CD14-positive monocyte (primary cell): ENCODE measurements at regions not wholly inside any gene's neighbourhood (a gene's known extent, or its start where the extent isn't known, plus 50 kb on each side); places are given as distances from the start of the nearest gene placed in this dataset.

Source experiments
- DNase-seq, 3 donors: peaks; one replicate each; pipeline ENCODE4 v3.0.0-alpha.2; 2011 to 2022
- H2AFZ ChIP-seq: 2 replicates; pipeline ENCODE4 v1.6.0; 2012; ENCODE audit warnings: mild to moderate bottlenecking, low read depth, low read length, inconsistent platforms; ENCODE audit not compliant: insufficient read depth, poor library complexity, severe bottlenecking
- H3K27ac ChIP-seq, 2 donors: 1 replicate in 1 of 2; 2 replicates in 1 of 2; pipeline ENCODE4 v1.5.1; 2012 to 2013; ENCODE audit warnings: low read length in 2 of 2, control low read depth in 1 of 2, inconsistent platforms in 1 of 2, low read depth in 1 of 2, mild to moderate bottlenecking in 1 of 2
- H3K27me3 ChIP-seq, 2 donors: one replicate each; pipeline versions ENCODE4 v1.6.0 to v1.6.1; 2011 to 2013; ENCODE audit warnings: low read length in 2 of 2; ENCODE audit not compliant: control insufficient read depth in 2 of 2, insufficient read depth in 2 of 2
- H3K36me3 ChIP-seq, 2 donors: replicated peaks in 1 of 2; 1 replicate in 1 of 2; 2 replicates in 1 of 2; pipeline versions ENCODE4 v1.5.1 to v1.6.1; 2012 to 2013; ENCODE audit warnings: low read length in 2 of 2, control low read depth in 1 of 2, inconsistent platforms in 1 of 2, mild to moderate bottlenecking in 1 of 2; ENCODE audit not compliant: insufficient read depth in 2 of 2, control insufficient read depth in 1 of 2
- H3K4me1 ChIP-seq, 2 donors: 1 replicate in 1 of 2; 2 replicates in 1 of 2; pipeline versions ENCODE4 v1.5.1 to v1.6.1; 2012 to 2013; ENCODE audit warnings: low read length in 2 of 2, control low read depth in 1 of 2, inconsistent platforms in 1 of 2, mild to moderate bottlenecking in 1 of 2, moderate library complexity in 1 of 2; ENCODE audit not compliant: insufficient read depth in 2 of 2, control insufficient read depth in 1 of 2
- H3K4me2 ChIP-seq: replicated peaks from 2 replicates; pipeline ENCODE3; 2012; ENCODE audit warnings: low read length, moderate library complexity, mild to moderate bottlenecking; ENCODE audit not compliant: poor library complexity, severe bottlenecking; ENCODE audit errors: extremely low read depth
- H3K4me3 ChIP-seq, 3 experiments: fragments of 200-600 bp in 1 of 3; sonication (generic) in 1 of 3; replicated peaks in 1 of 3; 1 replicate in 2 of 3; 2 replicates in 1 of 3; pipeline ENCODE4 v1.5.1; 2011 to 2013; ENCODE audit warnings: low read length in 3 of 3, mild to moderate bottlenecking in 3 of 3, control low read depth in 2 of 3, low read depth in 2 of 3, inconsistent platforms in 1 of 3, moderate library complexity in 1 of 3
- H3K79me2 ChIP-seq: 2 replicates; pipeline ENCODE4 v1.6.0; 2012; ENCODE audit warnings: mild to moderate bottlenecking, control low read depth, inconsistent platforms, low read length, moderate library complexity; ENCODE audit not compliant: insufficient read depth
- H3K9ac ChIP-seq: 2 replicates; pipeline ENCODE4 v1.6.0; 2017; ENCODE audit warnings: low read length, mild to moderate bottlenecking; ENCODE audit not compliant: insufficient read depth, poor library complexity, severe bottlenecking
- H3K9me3 ChIP-seq, 2 donors: replicated peaks in 1 of 2; 1 replicate in 1 of 2; 2 replicates in 1 of 2; pipeline versions ENCODE4 v1.5.1 to v1.6.1; 2012 to 2013; ENCODE audit warnings: low read length in 2 of 2, control low read depth in 1 of 2; ENCODE audit not compliant: control insufficient read depth in 1 of 2, insufficient read depth in 1 of 2
- H4K20me1 ChIP-seq: 2 replicates; pipeline ENCODE4 v1.6.0; 2012; ENCODE audit warnings: mild to moderate bottlenecking, low read length, control low read depth, moderate library complexity; ENCODE audit not compliant: insufficient read depth
- H3K27ac Mint-ChIP-seq, 7 donors: one replicate each; pipeline ENCODE4 v1.8.0; 2020; ENCODE audit warnings: mild to moderate bottlenecking in 7 of 7, mixed read lengths in 7 of 7, moderate library complexity in 6 of 7, inconsistent platforms in 2 of 7
- H3K27me3 Mint-ChIP-seq, 3 donors: one replicate each; pipeline ENCODE4 v1.8.0; 2021 to 2022; ENCODE audit warnings: low read depth in 3 of 3, mild to moderate bottlenecking in 3 of 3, mixed read lengths in 3 of 3, moderate library complexity in 3 of 3, inconsistent platforms in 1 of 3
- H3K36me3 Mint-ChIP-seq, 2 donors: one replicate each; pipeline ENCODE4 v1.8.0; 2020; ENCODE audit warnings: mixed read lengths in 2 of 2, inconsistent platforms in 1 of 2, mild to moderate bottlenecking in 1 of 2
- H3K4me1 Mint-ChIP-seq: one replicate; pipeline ENCODE4 v1.8.0; 2020; ENCODE audit warnings: mild to moderate bottlenecking, mixed read lengths
- H3K4me3 Mint-ChIP-seq, 2 donors: one replicate each; pipeline ENCODE4 v1.8.0; 2020; ENCODE audit warnings: mild to moderate bottlenecking in 2 of 2, mixed read lengths in 2 of 2, moderate library complexity in 1 of 2
- H3K9me3 Mint-ChIP-seq, 7 donors: one replicate each; pipeline ENCODE4 v1.8.0; 2020 to 2022; ENCODE audit warnings: mixed read lengths in 7 of 7, mild to moderate bottlenecking in 6 of 7, moderate library complexity in 6 of 7, inconsistent platforms in 2 of 7
- WGBS: methylation state at CpG from one replicate; pipeline ENCODE4 v1.1.5; 2013; ENCODE audit warnings: missing lambda C conversion rate; ENCODE audit not compliant: insufficient coverage; 5-methylcytosine and 5-hydroxymethylcytosine counted together
- intact Hi-C, 2 donors: fragments of 100-400 bp; cut with micrococcal nuclease; formaldehyde crosslinking; loops; one replicate each; pipeline versions ENCODE4 v1.15.0 to v1.15.1; 2023
- TF ChIP-seq, protein P1 (sequence below): fragments of 200-600 bp; IDR thresholded peaks from one replicate; pipeline ENCODE4 v1.8.0; 2022; ENCODE audit warnings: antibody characterized with exemption, mild to moderate bottlenecking

DNA sequence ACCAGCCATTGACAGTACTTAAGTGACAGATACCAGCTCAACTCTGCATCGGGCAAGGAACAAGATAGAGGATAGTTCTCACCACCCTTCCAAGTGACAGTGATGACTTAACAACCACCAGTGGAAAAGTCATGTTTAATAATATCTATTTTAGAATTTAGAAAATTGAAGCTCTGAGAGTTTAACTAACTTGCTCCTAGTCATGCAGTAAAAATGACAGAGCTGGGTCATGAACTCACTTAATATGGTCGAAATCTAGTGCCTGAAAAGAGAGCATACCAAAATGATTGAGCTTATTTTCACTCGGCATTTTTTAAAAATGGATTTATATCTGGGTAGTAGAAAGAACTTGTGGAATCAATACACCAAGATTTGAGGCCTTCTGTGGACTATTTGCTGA, 367.8 kb upstream of the IGFBP3 start:
- H3K36me3 Mint-ChIP-seq: no peaks in the 10 kb centered on the region
- H3K27ac Mint-ChIP-seq: no peak overlapping the region
- WGBS: 50% methylated on average over 1 of the region's 3 CpGs

GRCh38 chr7:46288010-46288409, 366.9 kb upstream of the IGFBP3 start:
- Histone ChIP-seq H3K4me2 (no peak overlapping the region), H3K79me2 (no peaks in the 10 kb centered on the region), H4K20me1 (no peaks in the 10 kb centered on the region), H3K36me3 (no peaks in the 10 kb centered on the region), H3K4me3 (no peak overlapping the region), H3K27ac (no peak overlapping the region), H3K27me3 (no peaks in the 10 kb centered on the region), H3K4me1 (no peaks in the 10 kb centered on the region), H3K9ac (no peak overlapping the region), H3K9me3 (no peaks in the 10 kb centered on the region), H2AFZ (no peak overlapping the region)
- no CpG with 5 or more reads among the region's 2 CpGs for WGBS
- no peak overlapping the region for H3K27ac Mint-ChIP-seq
- intact Hi-C loops: no loop called here
- H3K4me1 Mint-ChIP-seq: no peaks in the 10 kb centered on the region
- H3K36me3 Mint-ChIP-seq: no peaks in the 10 kb centered on the region
- H3K4me3 Mint-ChIP-seq: no peak overlapping the region
- no peak for DNase-seq
- TF ChIP-seq, protein P1, sequence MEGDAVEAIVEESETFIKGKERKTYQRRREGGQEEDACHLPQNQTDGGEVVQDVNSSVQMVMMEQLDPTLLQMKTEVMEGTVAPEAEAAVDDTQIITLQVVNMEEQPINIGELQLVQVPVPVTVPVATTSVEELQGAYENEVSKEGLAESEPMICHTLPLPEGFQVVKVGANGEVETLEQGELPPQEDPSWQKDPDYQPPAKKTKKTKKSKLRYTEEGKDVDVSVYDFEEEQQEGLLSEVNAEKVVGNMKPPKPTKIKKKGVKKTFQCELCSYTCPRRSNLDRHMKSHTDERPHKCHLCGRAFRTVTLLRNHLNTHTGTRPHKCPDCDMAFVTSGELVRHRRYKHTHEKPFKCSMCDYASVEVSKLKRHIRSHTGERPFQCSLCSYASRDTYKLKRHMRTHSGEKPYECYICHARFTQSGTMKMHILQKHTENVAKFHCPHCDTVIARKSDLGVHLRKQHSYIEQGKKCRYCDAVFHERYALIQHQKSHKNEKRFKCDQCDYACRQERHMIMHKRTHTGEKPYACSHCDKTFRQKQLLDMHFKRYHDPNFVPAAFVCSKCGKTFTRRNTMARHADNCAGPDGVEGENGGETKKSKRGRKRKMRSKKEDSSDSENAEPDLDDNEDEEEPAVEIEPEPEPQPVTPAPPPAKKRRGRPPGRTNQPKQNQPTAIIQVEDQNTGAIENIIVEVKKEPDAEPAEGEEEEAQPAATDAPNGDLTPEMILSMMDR: no peak
- H3K27me3 Mint-ChIP-seq: peaks cover 0 to 1% (median 0%) of the 10 kb centered on the region in 3 donors
- peaks cover 0 to 6% (median 5%) of the 10 kb centered on the region in 7 donors for H3K9me3 Mint-ChIP-seq

More for the DNA sequence above, 367.8 kb upstream of the IGFBP3 start:
- Mint-ChIP-seq H3K27me3 (peaks cover 0 to 1% (median 0%) of the 10 kb centered on the region in 3 donors), H3K4me3 (no peak overlapping the region), H3K4me1 (no peaks in the 10 kb centered on the region), H3K9me3 (peaks cover 0 to 6% (median 5%) of the 10 kb centered on the region in 7 donors)
- DNase-seq: no peak
- H3K27ac ChIP-seq: no peak overlapping the region
- no peak overlapping the region for H3K4me2 ChIP-seq
- H3K9me3 ChIP-seq: no peaks in the 10 kb centered on the region
- TF ChIP-seq, protein P1: no peak
- H3K79me2 ChIP-seq: no peaks in the 10 kb centered on the region
- no peak overlapping the region for H3K9ac ChIP-seq
- intact Hi-C loops: no loop called here
- no peaks in the 10 kb centered on the region for H3K27me3 ChIP-seq
- no peaks in the 10 kb centered on the region for H3K36me3 ChIP-seq
- H3K4me1 ChIP-seq: no peaks in the 10 kb centered on the region
- H3K4me3 ChIP-seq: no peak overlapping the region
- no peaks in the 10 kb centered on the region for H4K20me1 ChIP-seq
- H2AFZ ChIP-seq: no peak overlapping the region
